KMS-11 (cell line): ENCODE measurements at regions not wholly inside any gene's neighbourhood (a gene's known extent, or its start where the extent isn't known, plus 50 kb on each side); places are given as distances from the start of the nearest gene placed in this dataset.

ENCODE experiments used
- H2AFZ ChIP-seq: fragments of 200-600 bp; sonication (generic); 2 replicates; pipeline ENCODE4 v1.6.1; 2016; ENCODE audit warnings: antibody characterized with exemption, mixed run types, low read depth
- H3K27ac ChIP-seq: fragments of 200-600 bp; sonication (generic); 2 replicates; pipeline ENCODE4 v1.6.1; 2016; ENCODE audit warnings: mild to moderate bottlenecking, mixed run types
- H3K27me3 ChIP-seq: fragments of 200-600 bp; sonication (generic); 2 replicates; pipeline ENCODE4 v1.6.1; 2017; ENCODE audit warnings: mild to moderate bottlenecking, low read depth, mixed run types, moderate library complexity; ENCODE audit not compliant: insufficient read depth
- H3K36me3 ChIP-seq: fragments of 200-600 bp; sonication (generic); 2 replicates; pipeline ENCODE4 v1.6.1; 2017; ENCODE audit warnings: mild to moderate bottlenecking, mixed run types; ENCODE audit not compliant: insufficient read depth
- H3K4me1 ChIP-seq: fragments of 200-600 bp; sonication (generic); 2 replicates; pipeline ENCODE4 v1.6.1; 2016; ENCODE audit warnings: mild to moderate bottlenecking, low read depth, mixed run types; ENCODE audit not compliant: poor library complexity, severe bottlenecking
- H3K4me2 ChIP-seq: fragments of 200-600 bp; sonication (generic); 2 replicates; pipeline ENCODE4 v1.7.0; 2016; ENCODE audit warnings: mild to moderate bottlenecking, mixed run types
- H3K4me3 ChIP-seq: fragments of 200-600 bp; sonication (generic); IDR thresholded peaks from 2 replicates; pipeline ENCODE4 v1.6.1; 2017; ENCODE audit warnings: low read depth, low read length, mixed read lengths; ENCODE audit not compliant: insufficient read depth
- H3K79me2 ChIP-seq: fragments of 200-600 bp; sonication (generic); 2 replicates; pipeline ENCODE4 v1.6.1; 2016; ENCODE audit warnings: low read depth, mixed run types; ENCODE audit not compliant: insufficient read depth
- H3K9ac ChIP-seq: fragments of 200-600 bp; sonication (generic); 2 replicates; pipeline ENCODE4 v1.6.1; 2016; ENCODE audit warnings: mild to moderate bottlenecking, mixed run types
- H4K20me1 ChIP-seq: fragments of 200-600 bp; sonication (generic); 2 replicates; pipeline ENCODE4 v1.6.1; 2016; ENCODE audit warnings: mild to moderate bottlenecking, mixed run types; ENCODE audit not compliant: insufficient read depth
- TF ChIP-seq, protein P1 (sequence below): fragments of 200-600 bp; sonication (generic); conservative IDR thresholded peaks from 2 replicates; pipeline ENCODE4 v1.6.1; 2017; ENCODE audit warnings: low read depth, mild to moderate bottlenecking, antibody characterized with exemption, low read length, moderate library complexity, mixed read lengths

DNA sequence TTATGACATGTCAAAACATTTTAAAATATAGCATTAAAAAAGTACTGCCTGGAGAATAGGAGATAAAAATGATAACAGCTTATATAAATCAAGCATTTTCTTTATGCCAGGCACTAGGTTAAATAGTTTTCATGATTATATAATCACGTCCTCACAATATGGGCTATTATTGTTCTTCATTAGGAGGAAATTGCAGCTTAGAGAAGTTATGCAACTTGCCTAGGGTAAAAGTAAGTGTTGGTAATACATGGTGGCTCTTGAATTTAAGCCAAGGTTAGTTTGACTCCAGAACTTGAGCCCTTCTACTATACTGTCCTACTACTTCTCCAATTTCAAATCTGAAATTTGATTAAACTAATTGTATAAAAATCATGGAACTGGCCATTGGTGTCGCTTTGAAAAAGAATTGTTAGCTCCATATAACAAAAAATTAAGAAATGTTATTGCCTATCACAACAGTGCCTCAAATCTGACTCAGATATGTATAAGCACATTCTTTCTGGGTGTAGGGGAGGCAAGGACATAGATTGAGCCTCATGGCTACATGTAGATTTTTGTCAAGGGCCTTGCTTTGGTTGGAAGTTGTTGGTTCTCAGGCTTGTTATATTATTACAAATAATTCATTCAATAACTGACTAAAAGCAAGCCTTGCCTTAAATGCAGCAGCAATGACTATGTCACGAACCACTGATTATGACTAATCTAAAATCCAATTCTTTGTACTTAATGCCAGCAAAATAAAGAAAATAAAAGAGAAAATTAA, 223.5 kb upstream of the DAB2 start:
- no peaks in the 10 kb centered on the region for H3K27me3 ChIP-seq
- H3K36me3 ChIP-seq = no peaks in the 10 kb centered on the region
- H3K4me2 ChIP-seq = no peak overlapping the region
- H3K27ac ChIP-seq = no peak overlapping the region
- no peaks in the 10 kb centered on the region for H3K4me1 ChIP-seq
- no peak overlapping the region for H2AFZ ChIP-seq
- TF ChIP-seq, protein P1, sequence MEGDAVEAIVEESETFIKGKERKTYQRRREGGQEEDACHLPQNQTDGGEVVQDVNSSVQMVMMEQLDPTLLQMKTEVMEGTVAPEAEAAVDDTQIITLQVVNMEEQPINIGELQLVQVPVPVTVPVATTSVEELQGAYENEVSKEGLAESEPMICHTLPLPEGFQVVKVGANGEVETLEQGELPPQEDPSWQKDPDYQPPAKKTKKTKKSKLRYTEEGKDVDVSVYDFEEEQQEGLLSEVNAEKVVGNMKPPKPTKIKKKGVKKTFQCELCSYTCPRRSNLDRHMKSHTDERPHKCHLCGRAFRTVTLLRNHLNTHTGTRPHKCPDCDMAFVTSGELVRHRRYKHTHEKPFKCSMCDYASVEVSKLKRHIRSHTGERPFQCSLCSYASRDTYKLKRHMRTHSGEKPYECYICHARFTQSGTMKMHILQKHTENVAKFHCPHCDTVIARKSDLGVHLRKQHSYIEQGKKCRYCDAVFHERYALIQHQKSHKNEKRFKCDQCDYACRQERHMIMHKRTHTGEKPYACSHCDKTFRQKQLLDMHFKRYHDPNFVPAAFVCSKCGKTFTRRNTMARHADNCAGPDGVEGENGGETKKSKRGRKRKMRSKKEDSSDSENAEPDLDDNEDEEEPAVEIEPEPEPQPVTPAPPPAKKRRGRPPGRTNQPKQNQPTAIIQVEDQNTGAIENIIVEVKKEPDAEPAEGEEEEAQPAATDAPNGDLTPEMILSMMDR = no peak
- no peak overlapping the region for H3K4me3 ChIP-seq
- H3K9ac ChIP-seq = no peak overlapping the region
- H4K20me1 ChIP-seq = no peaks in the 10 kb centered on the region
- no peaks in the 10 kb centered on the region for H3K79me2 ChIP-seq

DNA sequence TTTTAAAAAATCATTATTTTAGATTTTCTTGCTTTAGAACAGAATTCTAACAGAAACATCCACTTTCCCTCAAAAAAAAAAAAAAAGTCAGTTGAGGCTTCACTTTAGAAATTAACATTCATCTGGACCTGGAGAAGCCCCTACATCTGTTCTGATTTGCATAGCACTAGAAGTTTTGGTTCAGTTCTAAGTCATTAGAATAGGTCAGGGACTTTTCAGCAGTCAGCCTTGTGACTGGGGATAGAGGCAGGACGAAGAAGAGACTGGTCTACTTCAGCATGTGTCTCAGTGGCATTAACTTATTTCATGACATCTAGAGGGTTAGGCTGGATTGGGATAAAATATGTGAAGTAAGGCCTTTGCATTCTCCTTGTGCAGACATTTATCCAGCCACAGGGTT, 215.8 kb upstream of the DAB2 start:
- H3K79me2 ChIP-seq = no peaks in the 10 kb centered on the region
- no peak overlapping the region for H3K9ac ChIP-seq
- no peak overlapping the region for H2AFZ ChIP-seq
- no peaks in the 10 kb centered on the region for H3K4me1 ChIP-seq
- H3K27me3 ChIP-seq = no peaks in the 10 kb centered on the region
- H3K36me3 ChIP-seq = no peaks in the 10 kb centered on the region
- TF ChIP-seq, protein P1 = no peak
- no peaks in the 10 kb centered on the region for H4K20me1 ChIP-seq
- no peak overlapping the region for H3K4me3 ChIP-seq
- H3K27ac ChIP-seq = no peak overlapping the region
- H3K4me2 ChIP-seq = no peak overlapping the region

DNA sequence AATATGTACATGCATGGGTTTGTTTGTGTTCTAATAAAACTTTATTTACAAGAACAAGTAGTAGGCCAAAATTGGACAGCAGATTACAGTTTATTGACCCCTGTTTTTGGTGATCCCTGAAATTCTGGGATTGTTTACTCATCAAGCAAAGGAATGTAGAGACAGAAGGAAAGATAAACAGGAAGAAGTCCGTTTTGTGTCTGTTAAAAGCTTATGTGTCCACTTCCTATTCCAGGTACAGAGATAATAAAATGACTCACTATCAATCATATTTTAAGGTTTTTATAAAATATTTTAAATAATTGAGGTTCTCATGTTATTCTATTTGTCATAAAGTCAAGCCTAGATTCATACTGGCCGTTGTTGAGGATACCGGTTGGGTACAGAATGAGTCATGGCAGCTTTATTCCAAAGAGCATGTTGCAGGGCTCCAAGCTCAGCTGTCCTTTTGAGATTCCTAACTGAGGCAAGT, 214.9 kb upstream of the DAB2 start:
- no peaks in the 10 kb centered on the region for H3K4me1 ChIP-seq
- H3K79me2 ChIP-seq = no peaks in the 10 kb centered on the region
- no peak overlapping the region for H3K4me3 ChIP-seq
- H3K9ac ChIP-seq = no peak overlapping the region
- H3K27me3 ChIP-seq = no peaks in the 10 kb centered on the region
- H3K36me3 ChIP-seq = no peaks in the 10 kb centered on the region
- H3K27ac ChIP-seq = no peak overlapping the region
- no peaks in the 10 kb centered on the region for H4K20me1 ChIP-seq
- no peak overlapping the region for H3K4me2 ChIP-seq
- TF ChIP-seq, protein P1 = no peak
- no peak overlapping the region for H2AFZ ChIP-seq

DNA sequence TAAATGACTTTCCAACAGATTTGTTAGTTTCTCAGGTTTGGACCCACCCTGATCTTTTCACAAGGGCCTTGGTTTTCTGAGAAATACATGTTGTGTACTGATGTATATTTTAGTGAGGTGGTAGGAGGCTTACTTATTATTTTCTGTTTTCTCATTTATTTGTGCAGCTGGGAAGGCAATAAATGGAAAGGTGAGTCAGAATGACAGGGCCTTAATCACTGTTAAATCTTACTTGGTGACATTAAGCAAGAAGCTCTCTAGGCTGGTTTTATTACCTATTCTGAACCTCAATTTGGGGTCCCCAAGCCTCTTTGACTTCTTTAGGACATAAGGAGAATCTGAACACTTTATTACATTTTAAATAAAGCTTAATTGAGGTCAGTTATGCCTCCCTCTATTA, 214.0 kb upstream of the DAB2 start:
- Histone ChIP-seq H3K4me2 (no peak overlapping the region), H3K4me3 (no peak overlapping the region)

More for the DNA sequence above, 214.0 kb upstream of the DAB2 start:
- Histone ChIP-seq H3K9ac (no peak overlapping the region), H3K36me3 (no peaks in the 10 kb centered on the region), H3K4me1 (no peaks in the 10 kb centered on the region), H4K20me1 (no peaks in the 10 kb centered on the region), H3K27me3 (no peaks in the 10 kb centered on the region), H3K79me2 (no peaks in the 10 kb centered on the region), H2AFZ (no peak overlapping the region), H3K27ac (no peak overlapping the region)
- TF ChIP-seq, protein P1 = no peak
